ENCODE measurements at regions not wholly inside any gene's neighbourhood (a gene's known extent, or its start where the extent isn't known, plus 50 kb on each side); places are given as distances from the start of the nearest gene placed in this dataset.

GRCh38 chr19:31804668-31805067 lies 455.4 kb upstream of the TSHZ3 start:
- no peak for TF ChIP-seq POLR2A (IDR thresholded peaks at IDR 0.05)
- TF ChIP-seq, protein P1, sequence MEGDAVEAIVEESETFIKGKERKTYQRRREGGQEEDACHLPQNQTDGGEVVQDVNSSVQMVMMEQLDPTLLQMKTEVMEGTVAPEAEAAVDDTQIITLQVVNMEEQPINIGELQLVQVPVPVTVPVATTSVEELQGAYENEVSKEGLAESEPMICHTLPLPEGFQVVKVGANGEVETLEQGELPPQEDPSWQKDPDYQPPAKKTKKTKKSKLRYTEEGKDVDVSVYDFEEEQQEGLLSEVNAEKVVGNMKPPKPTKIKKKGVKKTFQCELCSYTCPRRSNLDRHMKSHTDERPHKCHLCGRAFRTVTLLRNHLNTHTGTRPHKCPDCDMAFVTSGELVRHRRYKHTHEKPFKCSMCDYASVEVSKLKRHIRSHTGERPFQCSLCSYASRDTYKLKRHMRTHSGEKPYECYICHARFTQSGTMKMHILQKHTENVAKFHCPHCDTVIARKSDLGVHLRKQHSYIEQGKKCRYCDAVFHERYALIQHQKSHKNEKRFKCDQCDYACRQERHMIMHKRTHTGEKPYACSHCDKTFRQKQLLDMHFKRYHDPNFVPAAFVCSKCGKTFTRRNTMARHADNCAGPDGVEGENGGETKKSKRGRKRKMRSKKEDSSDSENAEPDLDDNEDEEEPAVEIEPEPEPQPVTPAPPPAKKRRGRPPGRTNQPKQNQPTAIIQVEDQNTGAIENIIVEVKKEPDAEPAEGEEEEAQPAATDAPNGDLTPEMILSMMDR (IDR thresholded peaks at IDR 0.05): no peak
